Endothelial cell of umbilical vein (primary cell): ENCODE measurements at regions not wholly inside any gene's neighbourhood (a gene's known extent, or its start where the extent isn't known, plus 50 kb on each side); places are given as distances from the start of the nearest gene placed in this dataset.

Experiments used
- EZH2 ChIP-seq: IDR thresholded peaks from 2 replicates; pipeline ENCODE4 v1.6.1; 2012; ENCODE audit warnings: borderline replicate concordance, low read depth, mild to moderate bottlenecking, moderate library complexity, low read length, inconsistent platforms; ENCODE audit not compliant: severe bottlenecking
- FOS ChIP-seq: IDR thresholded peaks from 2 replicates; pipeline ENCODE4 v1.6.1; 2011; ENCODE audit warnings: mild to moderate bottlenecking, low read length, moderate library complexity, borderline replicate concordance; ENCODE audit not compliant: insufficient read depth
- GATA2 ChIP-seq: IDR thresholded peaks from 2 replicates; pipeline ENCODE4 v1.7.0; 2011; ENCODE audit warnings: low read depth, mild to moderate bottlenecking, moderate library complexity, mixed read lengths, low read length; ENCODE audit not compliant: insufficient read length, insufficient read depth
- JUN ChIP-seq: IDR thresholded peaks from 2 replicates; pipeline ENCODE4 v1.6.1; 2011; ENCODE audit warnings: borderline replicate concordance, low read depth; ENCODE audit not compliant: insufficient read length, insufficient read depth
- MYC ChIP-seq: IDR thresholded peaks from one replicate; pipeline ENCODE4 v1.6.1; 2011; ENCODE audit warnings: mild to moderate bottlenecking, low read depth, low read length
- POLR2A ChIP-seq: IDR thresholded peaks from 2 replicates; pipeline ENCODE4 v1.6.1; 2012; ENCODE audit warnings: low read depth, mild to moderate bottlenecking, control low read depth, low read length
- POLR2AphosphoS5 ChIP-seq: IDR thresholded peaks from 2 replicates; pipeline ENCODE4 v1.6.1; 2012; ENCODE audit warnings: low read depth, mild to moderate bottlenecking, control low read depth, low read length, moderate library complexity; ENCODE audit not compliant: insufficient read depth
- TF ChIP-seq, protein P1 (sequence below), 2 donors: IDR thresholded peaks; 1 replicate in 1 of 2; 2 replicates in 1 of 2; pipeline ENCODE4 v1.5.1; 2011; ENCODE audit warnings: low read length in 2 of 2, mild to moderate bottlenecking in 2 of 2, moderate library complexity in 2 of 2, control low read depth in 1 of 2, inconsistent platforms in 1 of 2, low read depth in 1 of 2; ENCODE audit not compliant: insufficient read depth in 1 of 2; ENCODE audit errors: extremely low read depth in 1 of 2
- TF ChIP-seq, protein P2 (sequence below): IDR thresholded peaks from 2 replicates; pipeline ENCODE4 v1.6.1; 2011; ENCODE audit not compliant: insufficient read depth, insufficient read length

DNA sequence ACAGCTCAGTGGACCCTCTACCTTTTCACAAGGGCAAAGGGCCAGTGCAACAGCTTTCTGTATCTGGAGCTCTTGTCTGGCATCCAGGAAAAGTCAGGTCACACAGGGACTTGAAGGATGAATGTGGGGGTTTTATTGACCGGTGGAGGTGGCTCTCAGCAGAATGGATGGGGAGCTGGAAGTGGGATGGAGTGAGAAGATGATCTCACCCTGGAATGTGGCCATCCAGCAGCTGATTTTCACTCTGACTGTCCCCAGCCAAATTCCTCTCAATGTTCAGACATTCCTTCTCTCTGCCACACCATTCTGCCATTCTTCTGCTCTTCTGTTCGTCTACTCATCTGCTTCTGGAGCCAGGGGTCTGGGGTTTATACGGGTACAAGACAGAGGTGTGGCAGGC is 1119.9 kb downstream of the TAF11L14 start:
- TF ChIP-seq, protein P1, sequence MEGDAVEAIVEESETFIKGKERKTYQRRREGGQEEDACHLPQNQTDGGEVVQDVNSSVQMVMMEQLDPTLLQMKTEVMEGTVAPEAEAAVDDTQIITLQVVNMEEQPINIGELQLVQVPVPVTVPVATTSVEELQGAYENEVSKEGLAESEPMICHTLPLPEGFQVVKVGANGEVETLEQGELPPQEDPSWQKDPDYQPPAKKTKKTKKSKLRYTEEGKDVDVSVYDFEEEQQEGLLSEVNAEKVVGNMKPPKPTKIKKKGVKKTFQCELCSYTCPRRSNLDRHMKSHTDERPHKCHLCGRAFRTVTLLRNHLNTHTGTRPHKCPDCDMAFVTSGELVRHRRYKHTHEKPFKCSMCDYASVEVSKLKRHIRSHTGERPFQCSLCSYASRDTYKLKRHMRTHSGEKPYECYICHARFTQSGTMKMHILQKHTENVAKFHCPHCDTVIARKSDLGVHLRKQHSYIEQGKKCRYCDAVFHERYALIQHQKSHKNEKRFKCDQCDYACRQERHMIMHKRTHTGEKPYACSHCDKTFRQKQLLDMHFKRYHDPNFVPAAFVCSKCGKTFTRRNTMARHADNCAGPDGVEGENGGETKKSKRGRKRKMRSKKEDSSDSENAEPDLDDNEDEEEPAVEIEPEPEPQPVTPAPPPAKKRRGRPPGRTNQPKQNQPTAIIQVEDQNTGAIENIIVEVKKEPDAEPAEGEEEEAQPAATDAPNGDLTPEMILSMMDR (IDR thresholded peaks at IDR 0.05; ENCODE audit: extremely low read depth in 1 of 2, insufficient read depth in 1 of 2, low read depth in 1 of 2, low read length in 2 of 2): no peak
- TF ChIP-seq JUN (no peak), EZH2 (no peak), POLR2AphosphoS5 (no peak), POLR2A (no peak), MYC (no peak), FOS (no peak), GATA2 (no peak)
- TF ChIP-seq, protein P2, sequence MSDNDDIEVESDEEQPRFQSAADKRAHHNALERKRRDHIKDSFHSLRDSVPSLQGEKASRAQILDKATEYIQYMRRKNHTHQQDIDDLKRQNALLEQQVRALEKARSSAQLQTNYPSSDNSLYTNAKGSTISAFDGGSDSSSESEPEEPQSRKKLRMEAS: no peak
